Endodermal cell (in vitro differentiated cells): ENCODE measurements at regions not wholly inside any gene's neighbourhood (a gene's known extent, or its start where the extent isn't known, plus 50 kb on each side); places are given as distances from the start of the nearest gene placed in this dataset.

Source experiments
- DNase-seq: peaks from one replicate; pipeline ENCODE4 v3.0.0-alpha.2; 2017
- H3K27ac ChIP-seq: 2 replicates; pipeline ENCODE4 v1.5.1; 2013; ENCODE audit warnings: mild to moderate bottlenecking, low read depth, low read length, moderate library complexity
- H3K27me3 ChIP-seq: 2 replicates; pipeline ENCODE4 v1.6.1; 2013; ENCODE audit warnings: mild to moderate bottlenecking, low read length, moderate library complexity; ENCODE audit not compliant: insufficient read depth, control insufficient read depth, poor library complexity, severe bottlenecking
- H3K36me3 ChIP-seq: 2 replicates; pipeline ENCODE4 v1.7.0; 2013; ENCODE audit warnings: mild to moderate bottlenecking, low read length, moderate library complexity; ENCODE audit not compliant: control insufficient read depth, insufficient read depth
- H3K4me1 ChIP-seq: one replicate; pipeline ENCODE4 v1.7.0; 2013; ENCODE audit warnings: low read length; ENCODE audit not compliant: control insufficient read depth, insufficient read depth
- H3K4me3 ChIP-seq: 2 replicates; pipeline ENCODE4 v1.5.1; 2013; ENCODE audit warnings: mild to moderate bottlenecking, low read length, moderate library complexity
- H3K9ac ChIP-seq: 2 replicates; pipeline ENCODE4 v1.6.1; 2013; ENCODE audit warnings: mild to moderate bottlenecking, low read length, moderate library complexity; ENCODE audit not compliant: poor library complexity, severe bottlenecking; ENCODE audit errors: extremely low read depth
- H3K9me3 ChIP-seq: 2 replicates; pipeline ENCODE4 v1.6.1; 2013; ENCODE audit warnings: mild to moderate bottlenecking, low read length, moderate library complexity; ENCODE audit not compliant: control insufficient read depth
- H3K27ac Mint-ChIP-seq: 2 replicates; pipeline ENCODE4 v1.8.0; 2020; ENCODE audit warnings: mixed read lengths
- H3K27me3 Mint-ChIP-seq: 2 replicates; pipeline ENCODE4 v1.8.0; 2021; ENCODE audit warnings: mild to moderate bottlenecking, mixed read lengths; ENCODE audit not compliant: insufficient read depth
- H3K36me3 Mint-ChIP-seq: 2 replicates; pipeline ENCODE4 v1.8.0; 2020; ENCODE audit warnings: low read depth, mixed read lengths
- H3K4me1 Mint-ChIP-seq: 2 replicates; pipeline ENCODE4 v1.8.0; 2020; ENCODE audit warnings: mixed read lengths
- H3K4me3 Mint-ChIP-seq: 2 replicates; pipeline ENCODE4 v1.8.0; 2020; ENCODE audit warnings: mild to moderate bottlenecking, moderate library complexity, mixed read lengths
- H3K9me3 Mint-ChIP-seq: 2 replicates; pipeline ENCODE4 v1.8.0; 2020; ENCODE audit warnings: mild to moderate bottlenecking, mixed read lengths
- WGBS, 2 experiments: methylation state at CpG; one replicate each; pipeline versions ENCODE4 v1.1.5 to v1.1.7; 2013; ENCODE audit warnings: missing lambda C conversion rate in 2 of 2, mixed read lengths in 1 of 2; ENCODE audit not compliant: insufficient coverage in 1 of 2, insufficient read length in 1 of 2; 5-methylcytosine and 5-hydroxymethylcytosine counted together
- TF ChIP-seq, protein P1 (sequence below): fragments of 200-600 bp; sonication (generic); conservative IDR thresholded peaks from 2 replicates; pipeline ENCODE4 v1.5.0; 2021; ENCODE audit warnings: antibody characterized with exemption, mild to moderate bottlenecking

DNA sequence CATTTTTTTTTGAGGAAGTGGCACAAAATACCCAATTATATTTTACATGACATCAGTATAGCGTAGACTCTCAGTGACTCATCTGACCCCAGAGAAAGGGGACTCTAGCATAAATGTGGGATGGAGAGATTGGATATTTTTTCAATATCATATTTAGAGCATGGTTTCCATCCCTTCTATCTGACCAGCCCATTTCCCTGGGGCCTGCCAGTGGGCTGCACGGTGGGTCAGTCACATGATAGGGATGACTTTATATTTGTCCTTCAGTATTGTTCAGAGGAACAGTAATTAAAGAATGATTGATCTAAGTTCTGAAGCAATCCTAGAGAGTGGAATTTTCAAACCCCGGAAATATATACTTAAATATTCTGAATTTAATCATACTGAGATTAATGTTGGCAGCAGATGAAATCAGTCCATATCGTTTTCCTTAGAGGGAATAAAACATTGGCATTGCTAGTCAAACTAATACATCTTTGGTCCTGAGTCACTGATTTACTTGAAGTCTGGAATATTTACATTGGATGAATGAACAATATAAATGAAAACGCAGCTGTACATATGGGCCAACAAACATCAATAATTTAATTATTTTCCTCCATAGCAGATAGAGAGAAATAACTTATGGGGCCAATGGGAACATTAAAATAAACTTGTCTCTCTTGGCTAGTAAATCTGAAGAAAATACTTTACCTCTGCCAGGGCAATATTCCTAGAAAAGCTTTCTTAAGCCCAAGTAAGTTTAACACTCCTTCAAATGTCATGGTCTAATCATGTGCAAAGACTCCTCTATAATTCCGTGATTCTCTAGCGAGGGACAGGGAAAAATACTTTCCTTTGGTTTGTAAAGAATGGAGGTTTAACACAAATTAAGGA is 563.6 kb upstream of the PKDCC start:
- Mint-ChIP-seq H3K27ac (no peak overlapping the region), H3K4me1 (no peaks in the 10 kb centered on the region), H3K27me3 (no peaks in the 10 kb centered on the region), H3K4me3 (no peak overlapping the region), H3K9me3 (peaks cover 4% of the 10 kb centered on the region), H3K36me3 (no peaks in the 10 kb centered on the region)
- H3K27ac ChIP-seq, result no peak overlapping the region
- H3K36me3 ChIP-seq, result no peaks in the 10 kb centered on the region
- H3K9ac ChIP-seq, result no peak overlapping the region
- DNase-seq, result no peak
- no peaks in the 10 kb centered on the region for H3K4me1 ChIP-seq
- TF ChIP-seq, protein P1, sequence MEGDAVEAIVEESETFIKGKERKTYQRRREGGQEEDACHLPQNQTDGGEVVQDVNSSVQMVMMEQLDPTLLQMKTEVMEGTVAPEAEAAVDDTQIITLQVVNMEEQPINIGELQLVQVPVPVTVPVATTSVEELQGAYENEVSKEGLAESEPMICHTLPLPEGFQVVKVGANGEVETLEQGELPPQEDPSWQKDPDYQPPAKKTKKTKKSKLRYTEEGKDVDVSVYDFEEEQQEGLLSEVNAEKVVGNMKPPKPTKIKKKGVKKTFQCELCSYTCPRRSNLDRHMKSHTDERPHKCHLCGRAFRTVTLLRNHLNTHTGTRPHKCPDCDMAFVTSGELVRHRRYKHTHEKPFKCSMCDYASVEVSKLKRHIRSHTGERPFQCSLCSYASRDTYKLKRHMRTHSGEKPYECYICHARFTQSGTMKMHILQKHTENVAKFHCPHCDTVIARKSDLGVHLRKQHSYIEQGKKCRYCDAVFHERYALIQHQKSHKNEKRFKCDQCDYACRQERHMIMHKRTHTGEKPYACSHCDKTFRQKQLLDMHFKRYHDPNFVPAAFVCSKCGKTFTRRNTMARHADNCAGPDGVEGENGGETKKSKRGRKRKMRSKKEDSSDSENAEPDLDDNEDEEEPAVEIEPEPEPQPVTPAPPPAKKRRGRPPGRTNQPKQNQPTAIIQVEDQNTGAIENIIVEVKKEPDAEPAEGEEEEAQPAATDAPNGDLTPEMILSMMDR, result no peak
- H3K4me3 ChIP-seq, result no peak overlapping the region
- 77% methylated on average over 5 of the region's 7 CpGs; no CpG with 5 or more reads in 1 of the 2 experiments for WGBS, 2 experiments
- H3K9me3 ChIP-seq, result no peaks in the 10 kb centered on the region
- no peaks in the 10 kb centered on the region for H3K27me3 ChIP-seq

DNA sequence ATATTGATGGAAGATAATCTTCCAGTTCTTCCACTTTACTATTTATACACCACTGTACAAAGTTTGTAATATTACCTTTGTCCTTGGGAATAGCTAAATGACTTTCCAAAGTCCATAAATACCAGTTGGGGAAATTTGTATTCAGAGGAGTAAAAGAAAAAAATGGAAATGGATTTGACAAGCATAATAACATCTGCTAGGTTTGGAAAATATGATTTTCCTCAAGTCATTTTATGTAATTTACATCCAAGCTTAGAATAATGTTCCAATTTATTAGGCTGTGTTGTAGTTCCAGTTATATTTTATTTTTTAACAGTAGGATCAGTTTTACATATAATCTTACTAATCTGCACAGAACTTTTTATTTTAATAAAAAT is 563.0 kb upstream of the PKDCC start:
- Mint-ChIP-seq H3K4me3 (no peak overlapping the region), H3K27ac (no peak overlapping the region), H3K9me3 (peaks cover 4% of the 10 kb centered on the region), H3K36me3 (no peaks in the 10 kb centered on the region), H3K27me3 (no peaks in the 10 kb centered on the region), H3K4me1 (no peaks in the 10 kb centered on the region)
- no peak for DNase-seq
- Histone ChIP-seq H3K36me3 (no peaks in the 10 kb centered on the region), H3K4me3 (no peak overlapping the region), H3K4me1 (no peaks in the 10 kb centered on the region), H3K27ac (no peak overlapping the region), H3K9me3 (no peaks in the 10 kb centered on the region), H3K27me3 (no peaks in the 10 kb centered on the region), H3K9ac (no peak overlapping the region)
- TF ChIP-seq, protein P1, result no peak

DNA sequence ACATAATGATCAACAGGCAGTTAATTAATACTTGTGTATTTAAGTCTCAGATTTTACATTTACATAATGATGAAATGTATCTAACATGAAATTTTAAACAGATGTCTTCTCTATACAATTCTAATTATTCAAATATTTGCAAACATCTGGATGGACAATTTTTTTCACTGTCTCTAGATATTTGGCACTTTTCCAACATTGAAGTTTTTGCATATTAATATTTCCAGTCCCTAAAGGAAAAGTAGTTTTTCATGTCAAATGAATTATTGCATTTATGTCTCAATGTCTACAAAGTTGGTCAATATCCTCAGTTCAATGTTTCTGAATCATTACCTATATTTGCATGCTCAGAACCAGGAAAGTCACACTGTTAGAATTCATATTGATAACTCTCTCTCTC is 560.9 kb upstream of the PKDCC start:
- Histone ChIP-seq H3K36me3 (no peaks in the 10 kb centered on the region), H3K9me3 (no peaks in the 10 kb centered on the region), H3K4me1 (no peaks in the 10 kb centered on the region), H3K27me3 (no peaks in the 10 kb centered on the region), H3K9ac (no peak overlapping the region), H3K27ac (no peak overlapping the region), H3K4me3 (no peak overlapping the region)
- Mint-ChIP-seq H3K4me3 (no peak overlapping the region), H3K27ac (no peak overlapping the region), H3K9me3 (peaks cover 4% of the 10 kb centered on the region), H3K4me1 (no peaks in the 10 kb centered on the region), H3K36me3 (no peaks in the 10 kb centered on the region), H3K27me3 (no peaks in the 10 kb centered on the region)
- TF ChIP-seq, protein P1, result no peak
- no peak for DNase-seq
